Lower lobe of right lung (tissue), 2 donors: ENCODE measurements at regions not wholly inside any gene's neighbourhood (a gene's known extent, or its start where the extent isn't known, plus 50 kb on each side); places are given as distances from the start of the nearest gene placed in this dataset.
"Not testable (repeated sequence)": the region's sequence is repeated elsewhere in the genome, so short reads cannot be mapped to it uniquely, and the experiment has no call there.

ENCODE experiments used
- ATAC-seq, 2 donors: fragments of 200-7000 bp; cut with Tn5 transposase; one replicate each; pipeline ENCODE4 v1.9.1; 2020 to 2022; ENCODE audit warnings: mild to moderate bottlenecking in 2 of 2, moderate library complexity in 2 of 2
- DNase-seq: peaks from one replicate; pipeline ENCODE4 v3.0.0-alpha.2; 2020
- H3K27ac ChIP-seq: fragments of 200-600 bp; one replicate; pipeline ENCODE4 v1.8.0; 2022
- H3K27me3 ChIP-seq: fragments of 200-600 bp; one replicate; pipeline ENCODE4 v1.8.0; 2022; ENCODE audit warnings: low read depth
- H3K36me3 ChIP-seq: fragments of 200-600 bp; one replicate; pipeline ENCODE4 v1.8.0; 2022; ENCODE audit warnings: mild to moderate bottlenecking
- H3K4me1 ChIP-seq: fragments of 200-600 bp; one replicate; pipeline ENCODE4 v1.8.0; 2022
- H3K4me3 ChIP-seq: fragments of 200-600 bp; one replicate; pipeline ENCODE4 v1.8.0; 2022; ENCODE audit warnings: mild to moderate bottlenecking
- H3K9me3 ChIP-seq: fragments of 200-600 bp; one replicate; pipeline ENCODE4 v1.8.0; 2022
- intact Hi-C: fragments of 100-400 bp; cut with DNase I; formaldehyde crosslinking; loops from one replicate; pipeline ENCODE4 v1.11.0; 2022
- TF ChIP-seq, protein P1 (sequence below): fragments of 200-600 bp; IDR thresholded peaks from one replicate; pipeline ENCODE4 v1.8.0; 2022; ENCODE audit warnings: antibody characterized with exemption, mild to moderate bottlenecking
- donor health status: DM: no; HTN: yes; CAD: no; lungs with severe emphysema.

DNA sequence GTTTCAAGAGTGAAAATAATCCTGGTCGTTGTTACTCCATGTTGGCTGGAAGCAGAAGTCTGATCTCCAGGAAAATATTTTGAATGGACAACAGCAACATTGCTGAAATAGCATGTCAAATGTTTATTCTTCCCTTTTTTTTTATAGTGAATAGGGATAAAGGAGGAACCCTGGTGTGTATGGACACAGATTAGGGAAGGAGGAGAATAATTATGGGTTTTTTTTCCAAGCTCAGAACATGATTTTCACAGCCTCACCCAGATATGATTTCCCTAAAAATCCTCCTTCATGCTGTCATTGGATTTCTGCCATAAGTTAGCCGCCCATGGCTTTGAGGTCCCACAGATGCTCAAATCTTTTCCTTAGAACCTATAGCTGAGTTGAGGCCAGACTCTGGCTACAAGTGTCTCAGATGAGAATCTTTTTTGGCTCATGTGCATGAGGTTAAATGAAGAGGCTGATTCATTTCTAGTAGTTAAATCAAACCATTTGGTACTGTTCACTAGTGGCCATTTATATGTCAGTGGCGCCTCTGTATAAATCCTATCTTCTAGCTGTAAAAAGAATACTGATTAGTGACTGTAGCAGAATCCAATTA, 65.5 kb upstream of the LIFR start:
- H3K9me3 ChIP-seq: peaks cover 8% of the 10 kb centered on the region
- no peaks in the 10 kb centered on the region for H3K27me3 ChIP-seq
- no peaks in the 10 kb centered on the region for H3K36me3 ChIP-seq
- intact Hi-C loops: no loop called here
- no peak overlapping the region for H3K27ac ChIP-seq
- H3K4me1 ChIP-seq: no peaks in the 10 kb centered on the region
- TF ChIP-seq, protein P1, sequence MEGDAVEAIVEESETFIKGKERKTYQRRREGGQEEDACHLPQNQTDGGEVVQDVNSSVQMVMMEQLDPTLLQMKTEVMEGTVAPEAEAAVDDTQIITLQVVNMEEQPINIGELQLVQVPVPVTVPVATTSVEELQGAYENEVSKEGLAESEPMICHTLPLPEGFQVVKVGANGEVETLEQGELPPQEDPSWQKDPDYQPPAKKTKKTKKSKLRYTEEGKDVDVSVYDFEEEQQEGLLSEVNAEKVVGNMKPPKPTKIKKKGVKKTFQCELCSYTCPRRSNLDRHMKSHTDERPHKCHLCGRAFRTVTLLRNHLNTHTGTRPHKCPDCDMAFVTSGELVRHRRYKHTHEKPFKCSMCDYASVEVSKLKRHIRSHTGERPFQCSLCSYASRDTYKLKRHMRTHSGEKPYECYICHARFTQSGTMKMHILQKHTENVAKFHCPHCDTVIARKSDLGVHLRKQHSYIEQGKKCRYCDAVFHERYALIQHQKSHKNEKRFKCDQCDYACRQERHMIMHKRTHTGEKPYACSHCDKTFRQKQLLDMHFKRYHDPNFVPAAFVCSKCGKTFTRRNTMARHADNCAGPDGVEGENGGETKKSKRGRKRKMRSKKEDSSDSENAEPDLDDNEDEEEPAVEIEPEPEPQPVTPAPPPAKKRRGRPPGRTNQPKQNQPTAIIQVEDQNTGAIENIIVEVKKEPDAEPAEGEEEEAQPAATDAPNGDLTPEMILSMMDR: no peak
- no peak overlapping the region for H3K4me3 ChIP-seq
- ATAC-seq (no peak), DNase-seq (no peak)

DNA sequence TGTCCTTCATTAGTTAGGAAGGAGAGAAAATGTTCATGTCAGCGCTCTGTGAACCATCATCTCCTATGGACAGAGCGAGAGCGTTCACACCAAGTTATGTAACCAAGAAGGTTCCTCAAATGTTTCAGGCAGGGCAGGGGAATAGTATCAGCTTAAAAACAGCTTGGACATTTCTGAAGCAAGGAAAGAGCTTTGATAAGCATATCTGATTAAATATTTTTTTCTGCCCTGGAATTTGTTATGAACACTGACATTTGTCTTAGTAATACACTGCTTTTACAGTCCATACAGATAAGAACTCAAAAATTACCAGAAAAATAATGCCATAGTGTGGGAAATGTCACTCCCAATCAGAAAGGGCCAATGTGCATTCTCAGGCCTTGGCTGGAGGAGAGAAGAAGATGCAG, 66.3 kb upstream of the LIFR start:
- H3K9me3 ChIP-seq: peaks cover 8% of the 10 kb centered on the region
- intact Hi-C loops: no loop called here
- H3K27ac ChIP-seq: no peak overlapping the region
- H3K27me3 ChIP-seq: no peaks in the 10 kb centered on the region
- peak; percentile 37 to 55 for ATAC-seq
- H3K4me1 ChIP-seq: no peaks in the 10 kb centered on the region
- no peaks in the 10 kb centered on the region for H3K36me3 ChIP-seq
- DNase-seq: no peak
- TF ChIP-seq, protein P1: no peak
- no peak overlapping the region for H3K4me3 ChIP-seq

DNA sequence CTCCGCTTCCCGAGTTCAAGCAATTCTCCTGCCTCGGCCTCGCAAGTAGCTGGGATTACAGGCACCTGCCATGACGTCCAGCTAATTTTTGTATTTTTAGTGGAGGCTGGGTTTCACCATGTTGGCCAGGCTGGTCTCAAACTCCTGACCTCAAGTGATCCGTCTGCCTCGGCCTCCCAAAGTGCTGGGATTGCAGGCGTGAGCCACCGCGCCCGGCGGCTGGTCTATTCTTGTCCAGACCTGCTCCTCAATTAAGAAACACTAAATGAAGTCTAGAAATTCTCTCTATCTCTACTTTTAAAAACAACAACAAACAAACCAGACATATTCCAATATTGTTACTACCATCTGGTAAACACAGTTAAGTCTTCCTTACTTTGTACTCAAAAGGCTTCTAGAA, 68.1 kb upstream of the LIFR start:
- not testable (repeated sequence) for H3K27ac ChIP-seq, ATAC-seq, DNase-seq

DNA sequence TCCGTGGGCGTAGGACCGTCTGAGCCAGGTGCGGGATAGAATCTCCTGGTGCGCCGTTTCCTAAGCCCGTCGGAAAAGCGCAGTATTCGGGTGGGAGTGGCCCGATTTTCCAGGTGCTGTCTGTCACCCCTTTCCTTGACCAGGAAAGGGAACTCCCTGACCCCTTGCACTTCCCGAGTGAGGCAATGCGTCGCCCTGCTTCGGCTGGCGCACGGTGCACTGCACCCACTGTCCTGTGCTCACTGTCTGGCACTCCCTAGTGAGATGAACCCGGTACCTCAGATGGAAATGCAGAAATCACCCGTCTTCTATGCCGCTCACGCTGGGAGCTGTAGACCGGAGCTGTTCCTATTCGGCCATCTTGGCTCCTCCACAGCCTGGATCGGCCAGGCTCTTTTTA, 74.9 kb upstream of the LIFR start:
- H3K36me3 ChIP-seq, H3K27ac ChIP-seq, H3K27me3 ChIP-seq, H3K4me3 ChIP-seq, ATAC-seq, DNase-seq, H3K4me1 ChIP-seq, intact Hi-C loops: not testable (repeated sequence)
- H3K9me3 ChIP-seq: peaks cover 12% of the 10 kb centered on the region

More for the DNA sequence above, 68.1 kb upstream of the LIFR start:
- H3K27me3 ChIP-seq, H3K4me1 ChIP-seq, H3K36me3 ChIP-seq, intact Hi-C loops, H3K9me3 ChIP-seq, H3K4me3 ChIP-seq: not testable (repeated sequence)

DNA sequence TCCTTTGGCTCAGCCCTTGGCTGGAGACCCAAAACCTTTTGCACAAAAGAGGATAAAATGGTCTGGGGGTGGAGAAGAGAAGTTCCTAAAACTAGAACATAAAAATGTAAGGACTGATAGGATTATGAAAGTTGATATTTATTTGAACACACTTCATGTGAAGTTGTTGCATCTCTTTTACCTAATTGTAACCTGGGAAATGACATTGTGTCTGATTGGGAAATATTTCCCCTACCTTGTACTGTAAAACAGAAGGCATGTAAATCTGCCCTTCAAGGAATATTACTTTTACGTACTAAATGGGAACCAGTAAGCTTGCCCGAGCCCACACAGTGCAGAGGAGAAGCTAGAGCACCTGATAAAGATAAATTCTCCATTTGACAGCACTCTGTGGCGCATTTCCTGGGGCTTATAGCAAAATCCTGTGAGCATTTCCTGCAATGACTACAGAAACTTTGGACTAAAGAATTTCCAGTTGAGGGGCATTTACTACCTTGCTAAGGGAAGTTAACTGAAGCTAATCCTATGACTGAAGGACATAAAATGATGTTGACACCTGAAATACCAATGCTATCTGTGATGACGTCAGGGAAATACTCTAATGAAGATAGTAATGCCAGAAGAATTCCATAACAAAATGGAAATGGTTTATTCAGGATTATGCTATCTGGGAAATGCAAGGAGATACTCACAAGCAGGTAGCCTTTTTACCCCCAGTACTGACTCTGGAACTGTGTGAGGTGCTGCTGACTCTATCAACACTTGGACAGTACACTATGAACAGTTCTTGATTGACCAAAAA, 78.3 kb upstream of the LIFR start:
- TF ChIP-seq, protein P1: no peak
- DNase-seq: no peak
- intact Hi-C loops: no loop called here
- Histone ChIP-seq H3K36me3 (no peaks in the 10 kb centered on the region), H3K9me3 (peaks cover 12% of the 10 kb centered on the region), H3K27me3 (no peaks in the 10 kb centered on the region), H3K27ac (no peak overlapping the region), H3K4me1 (no peaks in the 10 kb centered on the region), H3K4me3 (no peak overlapping the region)
- no peak for ATAC-seq

DNA sequence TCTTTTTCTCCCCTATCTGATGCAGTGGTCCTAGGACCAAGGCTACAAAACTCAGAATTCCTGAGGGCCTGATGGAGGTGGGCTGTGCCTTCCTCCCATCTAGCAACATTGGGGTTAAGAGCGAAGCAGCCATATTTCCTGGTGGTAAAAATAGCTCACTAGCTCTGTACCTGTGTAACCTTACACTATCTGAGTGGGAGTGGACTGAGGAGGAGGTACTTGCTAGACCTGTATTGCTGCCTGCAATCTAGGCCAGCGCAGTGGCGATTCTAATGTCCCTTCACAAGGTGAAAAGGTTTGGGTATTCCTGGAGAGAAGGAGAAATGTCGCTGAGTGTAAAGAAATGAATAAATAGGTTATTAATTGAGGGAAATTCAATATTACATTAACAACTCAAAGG, 80.2 kb upstream of the LIFR start:
- ATAC-seq: peak; percentile 85
- no peaks in the 10 kb centered on the region for H3K36me3 ChIP-seq
- H3K9me3 ChIP-seq: peaks cover 12% of the 10 kb centered on the region
- no peaks in the 10 kb centered on the region for H3K4me1 ChIP-seq
- TF ChIP-seq, protein P1: no peak
- H3K27ac ChIP-seq: no peak overlapping the region
- H3K4me3 ChIP-seq: no peak overlapping the region
- intact Hi-C loops: no loop called here
- DNase-seq: peak; percentile 56
- H3K27me3 ChIP-seq: no peaks in the 10 kb centered on the region
